GM12878 (cell line): ENCODE measurements at regions not wholly inside any gene's neighbourhood (a gene's known extent, or its start where the extent isn't known, plus 50 kb on each side); places are given as distances from the start of the nearest gene placed in this dataset.

Source experiments
- ATAC-seq: fragments of 200-7000 bp; cut with Tn5 transposase; 3 replicates; pipeline ENCODE4 v1.9.1; 2020; ENCODE audit warnings: mild to moderate bottlenecking, moderate library complexity
- BruUV-seq: library from RNA; stranded (reverse); fragments of 400-500 nt; replicated peaks from 2 replicates; lab custom pipeline; 2021; lab: Mats Ljungman, UMichigan
- CTCF ChIA-PET: fragments of 300-600 bp; sonication (Branson Sonifier 250); formaldehyde crosslinking; extraction: SDS; loops from one replicate; lab custom pipeline; 2021; ENCODE audit warnings: inconsistent platforms; lab: Yijun Ruan, JAX
- POLR2A ChIA-PET: fragments of 350-600 bp; formaldehyde crosslinking; extraction: SDS; loops from one replicate; lab custom pipeline; 2021; ENCODE audit warnings: inconsistent platforms; lab: Charles Lee
- RAD21 ChIA-PET: fragments of 300-600 bp; sonication (Branson Sonifier 250); formaldehyde crosslinking; loops from one replicate; lab custom pipeline; 2023; ENCODE audit warnings: antibody characterized with exemption; ENCODE audit not compliant: unreplicated experiment; lab: Charles Lee
- SMC1A ChIA-PET: fragments of 300-600 bp; sonication (Branson Sonifier 250); formaldehyde crosslinking; loops from one replicate; lab custom pipeline; 2023; ENCODE audit not compliant: unreplicated experiment, uncharacterized antibody; lab: Charles Lee
- DNase-seq: peaks from one replicate; pipeline ENCODE4 v3.0.0-alpha.2; 2011; ENCODE audit warnings: low read depth, low spot score
- FAIRE-seq: peaks from 3 replicates; lab custom pipeline; 2011; peaks lifted over from hg19 to GRCh38; lab: Jason Lieb, UNC
- H2AFZ ChIP-seq: 2 replicates; pipeline ENCODE4 v1.6.0; 2011; ENCODE audit warnings: low read depth, low read length, control low read depth; ENCODE audit not compliant: control insufficient read depth
- H3K27ac ChIP-seq: 2 replicates; pipeline ENCODE4 v1.5.1; 2011; ENCODE audit warnings: control low read depth; ENCODE audit not compliant: control insufficient read depth, insufficient read depth
- H3K27me3 ChIP-seq, 2 experiments: replicated peaks in 1 of 2; 2 replicates each; pipeline versions ENCODE4 v1.6.0 to v1.6.1; 2011; ENCODE audit warnings: low read length in 1 of 2; ENCODE audit not compliant: control insufficient read depth in 2 of 2, insufficient read depth in 2 of 2
- H3K36me3 ChIP-seq, 2 experiments: 2 replicates each; pipeline ENCODE4 v1.5.1; 2011; ENCODE audit warnings: low read length in 1 of 2; ENCODE audit not compliant: control insufficient read depth in 2 of 2, insufficient read depth in 2 of 2
- H3K4me1 ChIP-seq: 2 replicates; pipeline ENCODE4 v1.6.1; 2011; ENCODE audit warnings: mild to moderate bottlenecking, low read length, moderate library complexity, mixed read lengths; ENCODE audit not compliant: control insufficient read depth, insufficient read depth
- H3K4me2 ChIP-seq: 2 replicates; pipeline ENCODE4 v1.6.0; 2011; ENCODE audit warnings: control low read depth; ENCODE audit not compliant: control insufficient read depth, insufficient read depth
- H3K4me3 ChIP-seq: fragments of 200-600 bp; sonication (generic); 2 replicates; pipeline ENCODE4 v1.5.1; 2016
- H3K79me2 ChIP-seq: 2 replicates; pipeline ENCODE4 v1.6.0; 2011; ENCODE audit warnings: low read length; ENCODE audit not compliant: control insufficient read depth, insufficient read depth
- H3K9ac ChIP-seq: 2 replicates; pipeline ENCODE4 v1.8.0; 2011; ENCODE audit warnings: low read length, control low read depth, mixed read lengths; ENCODE audit not compliant: control insufficient read depth, insufficient read depth
- H3K9me3 ChIP-seq: replicated peaks from 3 replicates; pipeline ENCODE4 v1.5.1; 2011; ENCODE audit warnings: mild to moderate bottlenecking, low read length; ENCODE audit not compliant: control insufficient read depth, insufficient read depth
- H4K20me1 ChIP-seq: 2 replicates; pipeline ENCODE4 v1.6.0; 2011; ENCODE audit not compliant: control insufficient read depth, insufficient read depth
- GATAD2B ChIP-seq: fragments of 450-650 bp; conservative IDR thresholded peaks from 2 replicates; pipeline ENCODE4 v1.6.1; 2017; ENCODE audit warnings: low read depth, mild to moderate bottlenecking, moderate library complexity
- NR2C2 ChIP-seq: IDR thresholded peaks from 2 replicates; pipeline ENCODE4 v1.6.1; 2011; ENCODE audit warnings: borderline replicate concordance, low read depth; ENCODE audit not compliant: control insufficient read depth, insufficient read length
- POLR2A ChIP-seq: IDR thresholded peaks from 2 replicates; pipeline ENCODE4 v1.6.1; 2011; ENCODE audit warnings: low read depth, mild to moderate bottlenecking, low read length
- POU2F2 ChIP-seq: IDR thresholded peaks from 3 replicates; pipeline ENCODE4 v1.6.1; 2011; ENCODE audit warnings: low read depth, mild to moderate bottlenecking, low read length, borderline replicate concordance
- SRF ChIP-seq, 2 experiments: IDR thresholded peaks; 2 replicates each; pipeline ENCODE4 v1.6.1; 2011; ENCODE audit warnings: low read depth in 2 of 2, low read length in 2 of 2, mild to moderate bottlenecking in 1 of 2, moderate library complexity in 1 of 2
- TCF12 ChIP-seq: IDR thresholded peaks from 2 replicates; pipeline ENCODE4 v1.6.1; 2011; ENCODE audit warnings: low read depth, mild to moderate bottlenecking, low read length
- USF1 ChIP-seq: IDR thresholded peaks from 2 replicates; pipeline ENCODE4 v1.6.1; 2011; ENCODE audit warnings: borderline replicate concordance, low read depth, mild to moderate bottlenecking, moderate library complexity, mixed read lengths, low read length; ENCODE audit not compliant: insufficient read depth; ENCODE audit errors: extremely low read length
- WGBS: methylation state at CpG from one replicate; pipeline ENCODE4 v1.1.6; 2016; ENCODE audit warnings: low lambda C conversion rate; ENCODE audit not compliant: insufficient replicate concordance, insufficient coverage; ENCODE audit errors: missing lambda C conversion rate; 5-methylcytosine and 5-hydroxymethylcytosine counted together
- in situ Hi-C: fragments of 300-500 bp; cut with MboI; formaldehyde crosslinking; loops from 9 replicates; pipeline ENCODE4 v1.14.3; 2018; ENCODE audit warnings: mixed read lengths
- intact Hi-C: fragments of 100-400 bp; cut with micrococcal nuclease; formaldehyde crosslinking; loops from one replicate; pipeline ENCODE4 v1.14.2; 2022; ENCODE audit not compliant: unreplicated experiment

- peaks cover 2% of the 10 kb centered on the region; the same call in 1 of the 3 replicates for H3K9me3 ChIP-seq
- H3K4me2 ChIP-seq, result no peak overlapping the region
- no TSS peak for BruUV-seq
- no peak overlapping the region for H2AFZ ChIP-seq
- SMC1A ChIA-PET, result interaction anchor here (0.9 to 12.9 kb wide), 24 partner anchors 35 to 602 kb away, joined by 3 to 352 read pairs (median 7); no protein-coding TSS in a partner anchor
- TF ChIP-seq TCF12, result no peak
- TF ChIP-seq GATAD2B, result no peak
- TF ChIP-seq POLR2A, result no peak
- TF ChIP-seq NR2C2, result no peak
- TF ChIP-seq USF1, result no peak
- TF ChIP-seq POU2F2, result no peak
- TF ChIP-seq SRF (IDR thresholded peaks at IDR 0.05; ENCODE audit: low read depth in 2 of 2, low read length in 2 of 2), result no peak
- TF ChIP-seq, all 136 proteins: peak for 0
- no peak overlapping the region for H3K9ac ChIP-seq
- ChIA-PET CTCF (interaction anchor here (0.6 to 11.7 kb wide), 71 partner anchors 10 to 839 kb away, joined by 3 to 455 read pairs (median 6); no protein-coding TSS in a partner anchor), POLR2A (interaction anchor here (0.6 to 1.7 kb wide), 4 partner anchors 48 to 357 kb away, joined by 3 to 8 read pairs (median 4); no protein-coding TSS in a partner anchor), RAD21 (interaction anchor here (0.7 to 7.2 kb wide), 27 partner anchors 12 to 609 kb away, joined by 3 to 286 read pairs (median 6); no protein-coding TSS in a partner anchor)
- 35% methylated on average over 8 of the region's 8 CpGs for WGBS
- FAIRE-seq (no peak), DNase-seq (no peak), ATAC-seq (no peak)
- no peak overlapping the region for H3K27ac ChIP-seq
- H3K4me3 ChIP-seq, result no peak overlapping the region
- H3K79me2 ChIP-seq, result no peaks in the 10 kb centered on the region
- H4K20me1 ChIP-seq, result no peaks in the 10 kb centered on the region
- intact Hi-C loops, result loop anchor here (5.0 kb wide), 1 partner anchor 47 kb away; no protein-coding TSS in a partner anchor
- H3K36me3 ChIP-seq, result no peaks in the 10 kb centered on the region
- peaks cover 10% of the 10 kb centered on the region for H3K4me1 ChIP-seq
- H3K27me3 ChIP-seq, result no peaks in the 10 kb centered on the region
- in situ Hi-C loops, result loop anchor here (5.0 kb wide), 2 partner anchors 357 to 427 kb away; no protein-coding TSS in a partner anchor
Observed at GRCh38 chr15:77544162-77544561, 88.5 kb downstream of the LINGO1 start.
